BJ (cell line): ENCODE measurements at regions not wholly inside any gene's neighbourhood (a gene's known extent, or its start where the extent isn't known, plus 50 kb on each side); places are given as distances from the start of the nearest gene placed in this dataset.
A peak's percentile ranks its signal among the peaks of the same experiment; 100 is the strongest.

Experiments used
- CTCF ChIA-PET: fragments of 350-600 bp; formaldehyde crosslinking; extraction: SDS; loops from one replicate; lab custom pipeline; 2021; ENCODE audit warnings: antibody characterized with exemption, inconsistent platforms; lab: Yijun Ruan, JAX
- POLR2A ChIA-PET: fragments of 300-600 bp; sonication (Branson Sonifier 250); formaldehyde crosslinking; extraction: SDS; loops from one replicate; lab custom pipeline; 2021; ENCODE audit warnings: antibody characterized with exemption; lab: Charles Lee
- DNase-seq: peaks from one replicate; pipeline ENCODE4 v3.0.0-alpha.2; 2011; ENCODE audit warnings: low read depth
- H3K27me3 ChIP-seq: 2 replicates; pipeline ENCODE4 v1.6.0; 2011; ENCODE audit warnings: low read length; ENCODE audit not compliant: control insufficient read depth, insufficient read depth
- H3K36me3 ChIP-seq: 2 replicates; pipeline ENCODE4 v1.5.1; 2011; ENCODE audit warnings: low read length; ENCODE audit not compliant: control insufficient read depth, insufficient read depth
- H3K4me3 ChIP-seq: 2 replicates; pipeline ENCODE4 v1.5.1; 2011; ENCODE audit warnings: low read depth, mild to moderate bottlenecking, control low read depth, low read length
- CTCF ChIP-seq: IDR thresholded peaks from 2 replicates; pipeline ENCODE4 v1.5.1; 2011; ENCODE audit warnings: low read depth, mild to moderate bottlenecking, control low read depth, inconsistent platforms, low read length, moderate library complexity; ENCODE audit not compliant: insufficient read depth

GRCh38 chr2:120589771-120590608 is 145.7 kb upstream of the GLI2 start:
- ChIA-PET POLR2A (no interaction called here), CTCF (interaction anchor here (0.7 to 0.9 kb wide), 3 partner anchors 88 to 763 kb away, joined by 3 to 4 read pairs (median 3); no protein-coding TSS in a partner anchor)
- TF ChIP-seq CTCF: no peak
- Histone ChIP-seq H3K27me3 (no peaks in the 10 kb centered on the region), H3K36me3 (no peaks in the 10 kb centered on the region), H3K4me3 (no peak overlapping the region)
- peak; percentile 71 for DNase-seq

GRCh38 chr2:120590841-120591240 is 144.8 kb upstream of the GLI2 start:
- POLR2A ChIA-PET: no interaction called here
- no peak for DNase-seq
- Histone ChIP-seq H3K36me3 (no peaks in the 10 kb centered on the region), H3K27me3 (no peaks in the 10 kb centered on the region), H3K4me3 (no peak overlapping the region)
- TF ChIP-seq CTCF: no peak
- CTCF ChIA-PET: interaction anchor here (0.8 to 1.4 kb wide), 2 partner anchors 87 to 248 kb away, joined by 3 to 4 read pairs; no protein-coding TSS in a partner anchor

DNA sequence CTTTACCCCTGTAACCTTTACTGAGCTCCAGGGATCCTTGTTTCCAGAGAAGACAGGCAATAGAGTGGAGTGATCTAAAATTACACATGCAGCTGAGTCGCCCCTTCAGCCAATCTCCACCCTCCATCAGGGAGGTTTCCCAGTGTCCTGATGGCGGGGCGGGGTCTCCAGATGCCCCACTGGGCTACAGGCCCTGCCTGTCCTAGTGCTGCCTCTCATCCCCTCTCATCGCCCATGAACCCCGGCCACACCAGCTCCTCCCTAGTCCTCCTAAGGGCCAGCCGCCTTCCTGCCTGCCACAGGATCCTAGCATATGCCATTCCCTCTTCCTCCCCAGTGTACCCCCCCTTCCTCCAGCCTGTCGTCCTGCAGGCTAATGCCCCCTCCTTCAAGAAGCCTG is 144.1 kb upstream of the GLI2 start:
- Histone ChIP-seq H3K4me3 (no peak overlapping the region), H3K36me3 (no peaks in the 10 kb centered on the region), H3K27me3 (no peaks in the 10 kb centered on the region)
- DNase-seq: no peak
- no peak for TF ChIP-seq CTCF
- CTCF ChIA-PET: interaction anchor here (1.4 kb wide), 1 partner anchor 249 kb away, joined by 3 read pairs; no protein-coding TSS in a partner anchor
- POLR2A ChIA-PET: no interaction called here

- TF ChIP-seq CTCF: no peak
- no peaks in the 10 kb centered on the region for H3K36me3 ChIP-seq
- CTCF ChIA-PET: interaction anchor here (1.4 kb wide), 1 partner anchor 249 kb away, joined by 3 read pairs; no protein-coding TSS in a partner anchor
- DNase-seq: no peak
- POLR2A ChIA-PET: no interaction called here
- no peak overlapping the region for H3K4me3 ChIP-seq
- H3K27me3 ChIP-seq: no peaks in the 10 kb centered on the region
These were observed 143.6 kb upstream of the GLI2 start for GRCh38 chr2:120592084-120592483.

- ChIA-PET CTCF (interaction anchor here (1.4 to 1.5 kb wide), 2 partner anchors 10 to 81 kb away, joined by 3 read pairs; no protein-coding TSS in a partner anchor), POLR2A (no interaction called here)
- DNase-seq: no peak
- Histone ChIP-seq H3K36me3 (no peaks in the 10 kb centered on the region), H3K4me3 (no peak overlapping the region), H3K27me3 (no peaks in the 10 kb centered on the region)
- TF ChIP-seq CTCF: no peak
These were observed 141.6 kb upstream of the GLI2 start for GRCh38 chr2:120593921-120594686.
